ENCODE measurements at regions not wholly inside any gene's neighbourhood (a gene's known extent, or its start where the extent isn't known, plus 50 kb on each side); places are given as distances from the start of the nearest gene placed in this dataset.

- TF ChIP-seq EZH2 (IDR thresholded peaks at IDR 0.05; ENCODE audit: borderline replicate concordance, low read length), result no peak
- TF ChIP-seq, protein P1, sequence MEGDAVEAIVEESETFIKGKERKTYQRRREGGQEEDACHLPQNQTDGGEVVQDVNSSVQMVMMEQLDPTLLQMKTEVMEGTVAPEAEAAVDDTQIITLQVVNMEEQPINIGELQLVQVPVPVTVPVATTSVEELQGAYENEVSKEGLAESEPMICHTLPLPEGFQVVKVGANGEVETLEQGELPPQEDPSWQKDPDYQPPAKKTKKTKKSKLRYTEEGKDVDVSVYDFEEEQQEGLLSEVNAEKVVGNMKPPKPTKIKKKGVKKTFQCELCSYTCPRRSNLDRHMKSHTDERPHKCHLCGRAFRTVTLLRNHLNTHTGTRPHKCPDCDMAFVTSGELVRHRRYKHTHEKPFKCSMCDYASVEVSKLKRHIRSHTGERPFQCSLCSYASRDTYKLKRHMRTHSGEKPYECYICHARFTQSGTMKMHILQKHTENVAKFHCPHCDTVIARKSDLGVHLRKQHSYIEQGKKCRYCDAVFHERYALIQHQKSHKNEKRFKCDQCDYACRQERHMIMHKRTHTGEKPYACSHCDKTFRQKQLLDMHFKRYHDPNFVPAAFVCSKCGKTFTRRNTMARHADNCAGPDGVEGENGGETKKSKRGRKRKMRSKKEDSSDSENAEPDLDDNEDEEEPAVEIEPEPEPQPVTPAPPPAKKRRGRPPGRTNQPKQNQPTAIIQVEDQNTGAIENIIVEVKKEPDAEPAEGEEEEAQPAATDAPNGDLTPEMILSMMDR (IDR thresholded peaks at IDR 0.05; ENCODE audit: low read length), result no peak
Measured at GRCh38 chr1:81225789-81226602, 574.7 kb upstream of the ADGRL2 start.
